Right lobe of liver (tissue), 4 donors: ENCODE measurements at regions not wholly inside any gene's neighbourhood (a gene's known extent, or its start where the extent isn't known, plus 50 kb on each side); places are given as distances from the start of the nearest gene placed in this dataset.

Source experiments
- POLR2A ChIP-seq: fragments of 450-650 bp; IDR thresholded peaks from one replicate; pipeline ENCODE4 v1.6.1; 2017; ENCODE audit warnings: antibody characterized with exemption, mild to moderate bottlenecking
- TF ChIP-seq, protein P1 (sequence below), 4 donors: fragments of 200-600 bp in 3 of 4; fragments of 450-650 bp in 1 of 4; IDR thresholded peaks; one replicate each; pipeline versions ENCODE4 v1.5.1 to v1.8.0; 2016 to 2022; ENCODE audit warnings: antibody characterized with exemption in 4 of 4, mild to moderate bottlenecking in 2 of 4
- donor health status: DM: no; HTN: no; CAD: no.
- donor health status: DM: no; HTN: no; CAD: no.
- donor health status: DM: no; HTN: yes; CAD: no.

DNA sequence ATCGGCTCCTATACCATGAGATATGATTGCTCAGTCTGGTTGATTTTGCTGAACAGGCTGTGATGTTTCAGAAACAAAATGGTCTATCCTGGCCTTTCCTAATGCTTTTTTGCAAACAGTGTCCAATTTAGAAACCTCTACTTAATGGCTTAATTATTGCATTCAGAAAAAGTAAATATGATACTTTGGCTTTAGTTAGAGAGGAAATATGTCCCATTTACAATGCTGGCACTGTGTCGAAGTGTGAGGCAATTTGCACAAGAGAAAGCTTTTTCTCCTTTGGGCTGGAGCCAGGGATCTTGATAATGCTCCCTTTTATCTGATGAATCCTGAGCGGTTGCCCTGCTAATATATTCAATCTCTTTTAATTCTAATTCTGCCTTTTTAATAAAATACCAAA lies 418.9 kb downstream of the EPHA4 start:
- TF ChIP-seq, protein P1, sequence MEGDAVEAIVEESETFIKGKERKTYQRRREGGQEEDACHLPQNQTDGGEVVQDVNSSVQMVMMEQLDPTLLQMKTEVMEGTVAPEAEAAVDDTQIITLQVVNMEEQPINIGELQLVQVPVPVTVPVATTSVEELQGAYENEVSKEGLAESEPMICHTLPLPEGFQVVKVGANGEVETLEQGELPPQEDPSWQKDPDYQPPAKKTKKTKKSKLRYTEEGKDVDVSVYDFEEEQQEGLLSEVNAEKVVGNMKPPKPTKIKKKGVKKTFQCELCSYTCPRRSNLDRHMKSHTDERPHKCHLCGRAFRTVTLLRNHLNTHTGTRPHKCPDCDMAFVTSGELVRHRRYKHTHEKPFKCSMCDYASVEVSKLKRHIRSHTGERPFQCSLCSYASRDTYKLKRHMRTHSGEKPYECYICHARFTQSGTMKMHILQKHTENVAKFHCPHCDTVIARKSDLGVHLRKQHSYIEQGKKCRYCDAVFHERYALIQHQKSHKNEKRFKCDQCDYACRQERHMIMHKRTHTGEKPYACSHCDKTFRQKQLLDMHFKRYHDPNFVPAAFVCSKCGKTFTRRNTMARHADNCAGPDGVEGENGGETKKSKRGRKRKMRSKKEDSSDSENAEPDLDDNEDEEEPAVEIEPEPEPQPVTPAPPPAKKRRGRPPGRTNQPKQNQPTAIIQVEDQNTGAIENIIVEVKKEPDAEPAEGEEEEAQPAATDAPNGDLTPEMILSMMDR (IDR thresholded peaks at IDR 0.05) = no peak
- TF ChIP-seq POLR2A = no peak
